ENCODE measurements at regions not wholly inside any gene's neighbourhood (a gene's known extent, or its start where the extent isn't known, plus 50 kb on each side); places are given as distances from the start of the nearest gene placed in this dataset.

- no peak for DNase-seq (ENCODE audit: low read depth)
These were observed 59.5 kb downstream of the ZIC5 start for GRCh38 chr13:99911965-99912566.

GRCh38 chr13:99911069-99911964 is 60.2 kb downstream of the ZIC5 start:
- DNase-seq (ENCODE audit: low read depth), result no peak

- DNase-seq (ENCODE audit: low read depth), result no peak
These were observed 61.5 kb downstream of the ZIC5 start for GRCh38 chr13:99909836-99910619.

- no peak for DNase-seq (ENCODE audit: low read depth)
These were observed 62.3 kb downstream of the ZIC5 start for GRCh38 chr13:99909097-99909835.

GRCh38 chr13:99908140-99908803 is 63.3 kb downstream of the ZIC5 start:
- no peak for DNase-seq (ENCODE audit: low read depth)

GRCh38 chr13:99907627-99908026 is 63.9 kb downstream of the ZIC5 start:
- DNase-seq (ENCODE audit: low read depth), result no peak

GRCh38 chr13:99907038-99907437 is 64.5 kb downstream of the ZIC5 start:
- no peak for DNase-seq (ENCODE audit: low read depth)

- DNase-seq (ENCODE audit: low read depth), result no peak
These were observed 65.8 kb downstream of the ZIC5 start for GRCh38 chr13:99905814-99906213.

- DNase-seq (ENCODE audit: low read depth), result no peak
These were observed 66.3 kb downstream of the ZIC5 start for GRCh38 chr13:99905224-99905623.

- no peak for DNase-seq (ENCODE audit: low read depth)
These were observed 68.4 kb downstream of the ZIC5 start for GRCh38 chr13:99903140-99903539.

GRCh38 chr13:99902657-99903056 is 68.9 kb downstream of the ZIC5 start:
- DNase-seq (ENCODE audit: low read depth), result no peak

- DNase-seq (ENCODE audit: low read depth), result no peak
These were observed 70.6 kb downstream of the ZIC5 start for GRCh38 chr13:99900960-99901359.

- DNase-seq (ENCODE audit: low read depth), result no peak
These were observed 73.1 kb downstream of the ZIC5 start for GRCh38 chr13:99898421-99898820.

- DNase-seq (ENCODE audit: low read depth), result no peak
These were observed 74.5 kb downstream of the ZIC5 start for GRCh38 chr13:99897076-99897440.

GRCh38 chr13:99896369-99897075 is 75.0 kb downstream of the ZIC5 start:
- DNase-seq (ENCODE audit: low read depth), result no peak

- no peak for DNase-seq (ENCODE audit: low read depth)
These were observed 75.9 kb downstream of the ZIC5 start for GRCh38 chr13:99895444-99896368.

GRCh38 chr13:99894840-99895443 is 76.6 kb downstream of the ZIC5 start:
- no peak for DNase-seq (ENCODE audit: low read depth)

GRCh38 chr13:99894105-99894839 is 77.3 kb downstream of the ZIC5 start:
- DNase-seq (ENCODE audit: low read depth), result no peak

- no peak for DNase-seq (ENCODE audit: low read depth)
These were observed 78.0 kb downstream of the ZIC5 start for GRCh38 chr13:99893567-99893966.
